ENCODE measurements at regions not wholly inside any gene's neighbourhood (a gene's known extent, or its start where the extent isn't known, plus 50 kb on each side); places are given as distances from the start of the nearest gene placed in this dataset.

DNA sequence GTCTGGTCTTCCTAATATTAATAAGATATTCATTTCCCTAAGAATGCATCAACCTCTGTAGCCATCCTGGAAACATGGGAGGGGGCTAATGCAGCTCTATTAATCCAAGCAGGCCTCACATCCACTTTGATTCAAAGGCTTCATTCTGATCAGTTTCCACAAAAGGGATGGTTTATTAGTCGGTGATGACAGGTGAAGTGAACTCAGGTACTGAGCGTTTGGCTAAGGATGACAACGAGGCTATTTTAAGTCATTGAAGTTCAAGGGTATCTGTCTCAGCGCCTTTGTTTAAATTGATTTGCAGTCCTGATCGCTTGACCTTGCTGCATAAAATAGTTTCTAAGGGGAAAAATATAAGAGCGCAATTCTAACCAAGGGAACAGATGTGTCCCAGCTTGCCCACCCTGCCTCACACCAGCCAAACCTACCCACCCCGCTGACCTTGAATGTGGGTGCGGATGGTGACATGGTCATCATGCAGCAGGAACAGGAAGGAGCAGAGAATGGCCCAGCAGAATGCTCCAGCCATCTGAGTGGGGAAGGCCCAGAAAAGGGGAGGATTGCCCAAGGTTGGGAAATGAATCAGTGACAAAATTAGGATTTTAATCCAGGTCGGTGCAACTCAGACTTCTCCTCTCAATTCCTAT lies 70.5 kb upstream of the ZNF618 start:
- TF ChIP-seq, protein P1, sequence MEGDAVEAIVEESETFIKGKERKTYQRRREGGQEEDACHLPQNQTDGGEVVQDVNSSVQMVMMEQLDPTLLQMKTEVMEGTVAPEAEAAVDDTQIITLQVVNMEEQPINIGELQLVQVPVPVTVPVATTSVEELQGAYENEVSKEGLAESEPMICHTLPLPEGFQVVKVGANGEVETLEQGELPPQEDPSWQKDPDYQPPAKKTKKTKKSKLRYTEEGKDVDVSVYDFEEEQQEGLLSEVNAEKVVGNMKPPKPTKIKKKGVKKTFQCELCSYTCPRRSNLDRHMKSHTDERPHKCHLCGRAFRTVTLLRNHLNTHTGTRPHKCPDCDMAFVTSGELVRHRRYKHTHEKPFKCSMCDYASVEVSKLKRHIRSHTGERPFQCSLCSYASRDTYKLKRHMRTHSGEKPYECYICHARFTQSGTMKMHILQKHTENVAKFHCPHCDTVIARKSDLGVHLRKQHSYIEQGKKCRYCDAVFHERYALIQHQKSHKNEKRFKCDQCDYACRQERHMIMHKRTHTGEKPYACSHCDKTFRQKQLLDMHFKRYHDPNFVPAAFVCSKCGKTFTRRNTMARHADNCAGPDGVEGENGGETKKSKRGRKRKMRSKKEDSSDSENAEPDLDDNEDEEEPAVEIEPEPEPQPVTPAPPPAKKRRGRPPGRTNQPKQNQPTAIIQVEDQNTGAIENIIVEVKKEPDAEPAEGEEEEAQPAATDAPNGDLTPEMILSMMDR (IDR thresholded peaks at IDR 0.05; ENCODE audit: borderline replicate concordance, control extremely low read depth, extremely low read depth, insufficient read depth, missing control alignments): no peak
- DNase-seq (ENCODE audit: low spot score): no peak
- in situ Hi-C loops (cut with MboI; ENCODE audit: low sequenced_read_pairs, unreplicated experiment): no loop called here

GRCh38 chr9:113807173-113808061 lies 68.7 kb upstream of the ZNF618 start:
- TF ChIP-seq, protein P1 (IDR thresholded peaks at IDR 0.05; ENCODE audit: borderline replicate concordance, control extremely low read depth, extremely low read depth, insufficient read depth, missing control alignments): peak; percentile 82
- DNase-seq (ENCODE audit: low spot score): peak; percentile 67
- in situ Hi-C loops (cut with MboI; ENCODE audit: low sequenced_read_pairs, unreplicated experiment): no loop called here

GRCh38 chr9:113808391-113809358 lies 67.4 kb upstream of the ZNF618 start:
- DNase-seq (ENCODE audit: low spot score): no peak
- in situ Hi-C loops (cut with MboI; ENCODE audit: low sequenced_read_pairs, unreplicated experiment): no loop called here
- TF ChIP-seq, protein P1 (IDR thresholded peaks at IDR 0.05; ENCODE audit: borderline replicate concordance, control extremely low read depth, extremely low read depth, insufficient read depth, missing control alignments): no peak

DNA sequence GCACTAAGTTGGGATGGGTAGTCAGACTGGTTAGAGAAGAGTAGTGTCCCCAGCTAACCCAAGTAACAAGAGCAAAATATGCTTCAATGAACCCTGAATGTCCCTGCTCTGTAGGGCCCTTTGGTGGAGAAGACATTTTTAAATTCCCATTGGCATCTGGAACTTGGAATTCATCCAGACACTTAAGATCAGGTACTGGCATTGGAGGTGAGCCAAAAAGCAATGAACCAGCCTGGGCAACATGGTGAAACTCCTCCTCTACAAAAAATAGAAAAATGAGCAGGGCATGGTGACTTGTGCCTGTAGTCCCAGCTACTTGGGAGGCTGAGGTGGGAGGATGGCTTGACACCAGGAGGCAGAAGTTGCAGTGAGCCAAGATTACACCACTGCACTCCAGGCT lies 58.9 kb upstream of the ZNF618 start:
- in situ Hi-C loops (cut with MboI; ENCODE audit: low sequenced_read_pairs, unreplicated experiment): no loop called here
- TF ChIP-seq, protein P1 (IDR thresholded peaks at IDR 0.05; ENCODE audit: borderline replicate concordance, control extremely low read depth, extremely low read depth, insufficient read depth, missing control alignments): no peak
- no peak for DNase-seq (ENCODE audit: low spot score)

GRCh38 chr9:113818391-113818790 lies 57.7 kb upstream of the ZNF618 start:
- in situ Hi-C loops (cut with MboI; ENCODE audit: low sequenced_read_pairs, unreplicated experiment): no loop called here
- TF ChIP-seq, protein P1 (IDR thresholded peaks at IDR 0.05; ENCODE audit: borderline replicate concordance, control extremely low read depth, extremely low read depth, insufficient read depth, missing control alignments): no peak

DNA sequence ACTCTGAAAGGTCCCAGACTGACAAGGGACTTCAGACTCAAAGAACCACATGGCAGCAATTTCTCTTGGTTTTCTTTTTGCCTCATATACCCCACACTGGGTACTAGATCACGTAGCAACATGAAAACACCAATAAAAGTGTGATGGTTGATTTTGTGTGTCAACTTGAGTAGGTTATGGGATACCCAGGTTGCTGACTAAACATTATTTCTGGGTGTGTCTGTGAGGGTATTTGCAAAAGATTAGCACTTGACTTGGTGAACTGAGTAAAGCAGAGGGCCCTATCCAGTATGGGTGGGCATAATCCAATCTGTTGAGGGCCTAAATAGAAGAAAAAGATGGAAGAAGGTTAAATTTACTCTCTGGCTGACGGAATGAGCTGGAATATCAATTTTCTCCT lies 53.8 kb upstream of the ZNF618 start:
- in situ Hi-C loops (cut with MboI; ENCODE audit: low sequenced_read_pairs, unreplicated experiment): no loop called here
- no peak for DNase-seq (ENCODE audit: low spot score)
- TF ChIP-seq, protein P1 (IDR thresholded peaks at IDR 0.05; ENCODE audit: borderline replicate concordance, control extremely low read depth, extremely low read depth, insufficient read depth, missing control alignments): no peak

More at GRCh38 chr9:113818391-113818790, 57.7 kb upstream of the ZNF618 start:
- no peak for DNase-seq (ENCODE audit: low spot score)

Data from GM13976 (cell line).